ENCODE measurements at regions not wholly inside any gene's neighbourhood (a gene's known extent, or its start where the extent isn't known, plus 50 kb on each side); places are given as distances from the start of the nearest gene placed in this dataset.

GRCh38 chr6:72521684-72522083, 100.2 kb upstream of the KCNQ5 start:
- no peak for TF ChIP-seq CTCF (IDR thresholded peaks at IDR 0.05)
- TF ChIP-seq POLR2A (IDR thresholded peaks at IDR 0.05), result no peak

Measured in lower leg skin (tissue), 3 donors.